OCI-M1 (cell line): ENCODE measurements at regions not wholly inside any gene's neighbourhood (a gene's known extent, or its start where the extent isn't known, plus 50 kb on each side); places are given as distances from the start of the nearest gene placed in this dataset.

Source experiments
- DNase-seq: peaks from one replicate; lab custom pipeline; 2025; lab: John Stamatoyannopoulos, UW

DNA sequence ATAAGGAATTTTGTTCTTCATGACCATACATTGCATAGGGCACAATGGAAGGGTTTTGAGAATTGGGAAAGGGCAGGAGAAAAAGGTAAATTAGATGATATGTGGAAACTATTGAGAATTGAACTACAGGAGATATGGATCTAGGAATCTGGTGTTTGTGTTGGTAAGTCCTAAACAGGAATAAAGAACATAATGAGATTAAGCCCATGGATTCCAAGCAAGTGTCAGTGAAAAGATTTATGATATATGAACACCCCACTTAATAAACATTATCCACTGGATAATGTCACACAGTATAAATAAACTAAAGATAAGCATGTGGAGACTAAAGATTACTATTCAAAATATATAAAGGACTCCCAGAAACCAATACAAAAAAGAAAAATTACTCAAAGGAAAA lies 98.2 kb downstream of the TNFSF18 start:
- DNase-seq, result no peak

DNA sequence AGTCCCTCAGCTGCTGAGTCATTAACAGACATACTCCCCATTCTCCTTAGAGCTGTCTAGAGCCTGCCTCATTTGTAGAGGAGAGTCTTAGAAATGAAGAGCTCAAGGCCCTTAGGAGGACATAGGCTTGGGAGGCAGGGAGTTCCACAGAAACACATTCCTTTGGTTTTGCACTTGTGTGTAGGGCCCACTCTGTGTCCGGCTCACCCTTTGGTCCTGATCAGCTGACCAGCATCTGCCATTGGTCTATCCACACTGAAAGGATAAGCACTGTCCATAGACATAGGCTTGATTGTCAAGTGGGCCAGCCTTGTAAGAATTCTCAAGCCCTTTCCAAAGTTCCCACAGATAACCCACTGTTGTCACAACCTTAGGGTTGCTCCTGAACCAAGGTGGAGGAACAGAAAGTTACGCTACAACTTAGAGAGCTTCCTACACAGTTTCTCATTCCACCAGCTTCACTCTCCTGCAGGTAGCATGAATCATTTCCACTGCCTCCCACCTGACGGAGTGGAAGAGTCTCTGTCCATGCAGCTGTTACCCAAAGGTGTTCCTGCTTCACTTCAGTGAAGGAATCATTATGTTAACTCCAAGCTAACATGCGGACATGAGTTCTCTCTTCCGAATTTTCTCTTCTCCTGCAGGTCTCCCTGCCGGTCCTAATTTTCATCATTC lies 96.1 kb downstream of the TNFSF18 start:
- no peak for DNase-seq

DNA sequence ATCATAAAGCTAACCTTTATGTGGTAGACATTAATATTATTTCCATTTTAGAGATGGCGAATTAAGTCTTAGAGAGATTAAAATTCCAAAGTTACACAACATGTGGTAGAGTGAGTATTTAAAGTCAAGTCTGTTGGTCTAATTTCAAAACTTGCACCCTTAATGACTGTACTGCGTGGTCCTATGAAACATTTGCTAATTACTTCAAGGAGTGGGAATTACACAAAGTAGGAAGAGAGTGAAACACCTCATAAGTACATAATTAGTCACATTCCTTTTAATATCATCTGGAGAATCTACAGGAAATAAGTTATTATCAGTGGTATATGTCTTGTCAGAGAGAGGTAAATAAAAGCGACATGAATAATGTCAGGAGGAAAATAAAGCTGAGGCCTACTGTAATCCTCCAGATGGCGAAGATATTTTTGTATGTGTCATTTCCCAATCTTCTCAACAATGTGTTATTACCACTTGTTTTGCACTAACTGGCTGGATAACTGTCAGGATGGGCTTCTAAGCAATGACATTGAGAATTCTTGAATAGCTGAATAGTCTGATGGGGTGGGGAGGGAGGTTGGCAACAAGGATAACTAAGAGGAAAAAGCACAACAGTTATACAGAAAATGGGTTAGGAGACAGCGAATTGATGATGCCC lies 95.5 kb downstream of the TNFSF18 start:
- no peak for DNase-seq

DNA sequence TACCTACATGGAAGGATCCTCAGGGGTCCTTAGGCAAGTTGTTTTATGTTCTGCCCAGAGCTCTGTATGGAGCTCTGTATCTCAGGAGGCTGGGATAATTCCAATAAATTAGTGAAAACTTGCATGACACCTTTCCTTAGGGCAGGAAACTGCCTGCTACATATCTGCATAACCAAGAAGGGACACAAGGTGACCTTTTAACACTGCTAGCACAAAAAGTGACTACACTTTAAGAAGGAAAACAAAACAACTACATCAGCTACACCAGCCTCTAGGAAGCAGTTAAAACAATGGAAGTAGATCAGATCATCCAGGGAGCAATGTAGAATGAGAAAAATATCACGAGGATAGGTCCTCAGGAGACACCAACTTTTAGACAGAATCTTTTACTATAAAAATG lies 93.9 kb downstream of the TNFSF18 start:
- DNase-seq, result no peak

DNA sequence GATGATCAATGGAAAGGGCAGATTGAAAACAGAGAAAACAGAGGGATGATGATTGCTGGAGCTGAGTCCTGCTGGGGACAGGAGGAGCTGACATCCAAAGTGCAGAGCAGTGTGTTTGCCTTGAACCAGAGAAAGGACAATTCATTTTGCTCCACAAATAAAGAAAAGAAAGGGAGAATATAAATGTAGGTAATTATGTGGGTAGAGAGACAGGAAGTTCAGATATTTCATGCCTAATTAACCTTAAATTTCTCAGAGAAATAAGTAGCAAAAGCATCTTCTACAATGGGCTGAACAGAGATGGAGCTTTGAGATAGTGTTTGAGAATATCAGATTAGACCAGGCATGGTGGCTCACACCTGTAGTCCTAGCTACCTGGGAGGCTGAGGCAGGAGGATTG lies 93.2 kb downstream of the TNFSF18 start:
- no peak for DNase-seq

DNA sequence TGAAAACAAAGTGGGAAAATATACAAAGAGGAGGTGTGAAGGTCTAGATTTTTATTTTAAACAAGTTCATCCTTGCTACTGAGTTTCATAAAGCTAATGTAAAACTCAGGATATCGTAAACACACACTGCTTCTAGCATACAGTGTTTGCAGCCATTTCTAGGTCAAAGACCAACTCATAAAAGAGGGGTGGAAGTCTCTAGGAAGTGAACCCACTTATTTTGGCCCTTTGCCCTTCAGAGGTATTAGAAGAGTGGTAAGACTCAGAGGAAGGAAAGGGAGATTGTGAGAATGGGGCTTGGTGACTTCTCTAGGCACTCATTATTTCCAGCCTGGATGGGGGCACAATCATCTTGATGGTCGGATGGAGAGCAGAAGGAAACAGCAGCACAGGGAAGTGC lies 91.2 kb downstream of the TNFSF18 start:
- DNase-seq, result no peak

DNA sequence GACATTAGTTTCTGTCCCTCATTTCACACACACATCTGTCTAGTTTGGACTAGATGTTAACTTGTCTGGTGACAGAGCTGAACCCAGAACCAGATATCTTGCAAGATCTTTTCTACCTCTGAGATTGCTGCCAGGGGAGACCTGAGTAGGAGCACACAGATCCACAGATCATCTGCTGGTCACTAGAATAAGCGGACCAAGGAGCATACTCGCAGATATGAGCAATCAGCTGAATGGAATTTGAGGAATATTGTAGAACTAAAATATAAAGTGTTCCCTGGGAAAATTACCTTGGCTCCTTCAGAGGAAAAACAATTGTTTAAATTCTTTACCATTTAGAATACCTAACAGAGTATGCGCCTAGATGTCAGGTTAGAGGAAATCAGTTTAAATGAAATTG lies 90.7 kb downstream of the TNFSF18 start:
- DNase-seq, result no peak

DNA sequence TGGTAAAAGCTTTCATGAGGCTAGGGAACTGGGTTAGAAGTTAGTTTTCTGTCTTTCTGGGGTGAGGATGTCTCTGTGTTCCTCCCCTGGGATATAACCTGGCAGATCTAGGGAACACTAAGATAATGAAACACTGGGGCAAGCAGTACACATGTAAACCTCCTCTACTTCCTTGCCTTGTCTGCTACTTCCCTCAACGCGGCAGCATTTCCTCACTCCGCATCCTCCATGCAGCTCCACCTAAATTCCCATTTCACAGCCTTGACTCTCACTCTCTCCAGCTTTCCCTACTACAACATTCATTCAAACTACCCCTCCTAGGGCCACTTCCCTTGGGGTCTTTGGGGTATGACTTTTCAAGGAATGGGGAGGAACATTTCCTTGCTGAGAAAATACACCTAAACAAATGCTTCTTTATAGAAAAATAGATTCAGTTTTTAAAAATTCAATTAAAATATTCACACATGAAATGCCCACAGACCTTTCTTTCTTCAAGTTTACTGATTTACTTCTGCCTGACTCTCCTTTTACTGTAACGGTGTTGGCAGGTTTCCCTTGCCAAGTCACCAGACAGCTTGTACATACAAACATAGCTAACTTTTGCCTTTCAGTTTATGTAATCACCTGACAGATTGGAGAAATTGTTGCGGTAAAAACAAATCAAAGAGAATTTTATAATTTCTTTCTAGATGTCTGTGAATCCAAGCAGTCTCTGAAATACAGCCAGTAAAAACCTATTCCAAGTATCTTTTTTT lies 90.1 kb downstream of the TNFSF18 start:
- no peak for DNase-seq

DNA sequence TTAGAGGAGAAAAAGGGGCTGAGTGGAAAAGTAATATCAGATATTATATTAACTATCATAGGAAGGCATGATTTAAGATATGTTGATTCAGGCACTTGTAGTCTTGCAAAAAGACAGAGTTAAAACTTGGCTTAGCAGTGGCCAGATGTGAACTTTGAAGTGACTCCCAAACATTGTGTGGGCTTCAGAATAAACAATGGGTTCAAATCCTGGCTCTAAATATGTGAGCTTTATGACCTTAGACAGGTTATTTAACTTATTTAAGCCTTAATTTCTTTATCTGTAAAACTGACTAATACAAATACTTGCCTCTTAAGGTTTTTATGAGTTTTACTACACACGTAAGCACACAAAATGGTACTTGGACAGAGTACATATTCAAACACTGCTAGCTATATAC lies 85.9 kb downstream of the TNFSF18 start:
- DNase-seq, result no peak

DNA sequence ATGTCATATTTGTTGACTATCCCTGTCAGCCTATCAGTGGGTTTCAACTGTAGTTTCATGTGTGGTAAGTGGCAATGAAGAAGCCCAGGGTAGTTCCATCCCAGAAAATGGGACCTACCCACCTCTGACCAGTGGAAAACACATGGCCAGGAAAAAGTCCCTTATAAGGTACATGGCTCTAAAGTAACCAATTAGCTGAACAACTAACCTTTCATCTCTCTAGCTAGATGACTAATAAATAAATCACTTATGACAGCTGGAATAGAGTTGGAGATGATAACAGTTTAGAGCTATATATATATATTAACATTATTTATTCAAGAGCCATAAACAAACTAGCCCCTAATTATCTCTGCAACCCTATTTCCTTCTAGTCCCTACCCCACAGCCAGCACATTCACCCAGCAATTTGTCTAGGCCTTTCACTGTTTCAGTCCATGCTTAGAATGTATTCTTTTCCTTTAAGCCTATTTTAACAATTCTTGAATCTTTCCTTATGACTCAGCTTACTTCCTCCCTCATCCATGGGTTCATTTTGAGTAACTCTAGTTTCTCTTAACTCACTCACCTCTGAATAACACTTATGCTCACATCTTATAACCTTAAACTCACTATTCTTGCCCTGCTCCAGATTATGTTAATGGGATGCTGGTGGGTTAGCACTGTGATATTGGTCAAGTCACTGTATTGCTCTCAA lies 83.7 kb downstream of the TNFSF18 start:
- no peak for DNase-seq

DNA sequence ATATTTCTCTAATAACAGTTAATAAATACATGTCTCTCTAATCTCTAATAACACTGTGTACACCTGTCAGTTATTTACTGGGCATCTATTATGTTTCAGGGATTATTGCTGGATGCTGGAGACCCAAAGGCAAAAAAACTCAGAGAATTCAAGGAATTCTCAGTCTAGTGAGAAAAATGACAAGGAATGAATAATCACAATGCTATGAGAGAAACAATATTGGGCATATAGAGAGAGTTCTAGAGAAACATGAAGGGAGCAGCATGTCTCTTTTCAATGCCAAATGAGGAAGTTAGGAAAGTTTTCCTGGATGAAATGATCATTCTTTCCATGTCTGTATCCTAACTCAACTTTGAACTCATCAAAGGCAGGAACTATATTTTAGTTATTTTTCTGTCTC lies 82.8 kb downstream of the TNFSF18 start:
- no peak for DNase-seq

DNA sequence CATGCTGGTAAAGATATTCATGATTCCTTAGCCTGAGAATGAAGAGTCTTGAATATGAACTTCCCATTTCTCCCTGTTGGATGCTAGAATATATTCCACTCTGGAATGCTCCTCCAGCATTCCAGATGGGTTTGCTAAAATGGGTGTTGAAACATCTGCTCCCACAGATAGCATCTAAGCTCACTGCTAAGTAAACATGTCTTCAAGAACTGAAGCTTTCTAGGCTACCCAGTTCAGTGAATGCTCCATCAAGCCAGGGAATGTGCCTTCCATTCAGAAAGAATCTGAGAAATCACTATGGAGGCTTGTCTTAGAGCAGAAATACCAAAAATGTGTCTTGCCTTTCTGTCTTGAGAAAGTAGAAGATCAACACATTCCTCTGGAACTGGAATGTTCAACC lies 81.1 kb downstream of the TNFSF18 start:
- no peak for DNase-seq

DNA sequence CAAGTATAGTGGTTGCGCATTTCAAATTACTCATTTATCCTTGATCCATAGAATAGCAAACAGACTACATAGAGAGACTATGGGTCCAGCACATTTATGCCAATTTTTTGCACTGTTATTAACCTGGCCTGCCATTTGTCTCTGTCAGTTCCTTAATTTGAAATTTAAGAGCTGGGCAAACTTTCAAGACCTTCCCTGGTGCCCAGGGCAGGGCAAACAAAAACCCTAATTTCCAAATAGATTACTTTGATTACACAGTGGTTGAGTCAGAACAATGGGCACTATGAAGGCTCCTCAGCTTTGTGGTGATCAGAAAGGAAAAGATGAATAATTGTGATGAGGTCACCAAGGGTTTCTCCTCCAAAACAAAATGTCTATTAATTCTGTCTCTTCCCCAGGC lies 80.6 kb downstream of the TNFSF18 start:
- no peak for DNase-seq

DNA sequence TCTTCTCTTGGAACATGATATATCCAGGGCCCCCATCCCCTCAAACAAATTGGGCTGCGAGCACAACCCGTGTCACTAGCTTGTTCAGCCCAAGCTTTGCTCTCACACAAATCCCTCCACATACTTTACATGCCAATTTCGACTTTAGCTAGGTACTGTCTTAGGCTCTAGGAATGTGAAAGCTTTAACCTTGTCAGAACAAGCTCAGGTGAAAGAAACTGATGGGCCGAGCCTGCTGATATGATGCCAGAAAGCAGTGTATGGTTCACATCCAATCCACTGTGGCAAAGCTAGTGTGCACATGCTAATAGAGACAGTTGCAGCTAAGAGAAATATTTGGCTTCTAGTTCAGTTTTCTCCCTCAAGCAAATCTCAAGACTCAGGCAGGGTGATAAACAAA lies 79.5 kb downstream of the TNFSF18 start:
- DNase-seq, result no peak

DNA sequence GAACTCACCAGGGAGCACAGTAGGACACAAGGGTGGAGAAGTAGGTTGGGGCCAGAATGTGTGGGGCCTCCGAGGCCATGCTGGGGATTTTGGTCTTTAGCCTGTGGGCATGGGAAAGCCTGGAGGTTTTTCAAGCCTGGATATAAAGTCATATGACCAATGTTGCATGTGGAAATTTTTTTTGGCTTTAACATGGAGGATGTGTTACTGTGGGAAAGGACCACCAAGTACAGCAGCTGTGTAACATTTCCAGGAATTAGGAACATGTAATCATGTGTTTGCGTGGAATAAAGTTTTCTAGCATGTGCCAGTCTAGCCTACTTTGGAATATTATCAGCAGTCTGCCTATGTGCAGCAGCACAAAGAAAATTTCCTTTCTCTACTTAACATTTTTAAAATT lies 78.5 kb downstream of the TNFSF18 start:
- no peak for DNase-seq

DNA sequence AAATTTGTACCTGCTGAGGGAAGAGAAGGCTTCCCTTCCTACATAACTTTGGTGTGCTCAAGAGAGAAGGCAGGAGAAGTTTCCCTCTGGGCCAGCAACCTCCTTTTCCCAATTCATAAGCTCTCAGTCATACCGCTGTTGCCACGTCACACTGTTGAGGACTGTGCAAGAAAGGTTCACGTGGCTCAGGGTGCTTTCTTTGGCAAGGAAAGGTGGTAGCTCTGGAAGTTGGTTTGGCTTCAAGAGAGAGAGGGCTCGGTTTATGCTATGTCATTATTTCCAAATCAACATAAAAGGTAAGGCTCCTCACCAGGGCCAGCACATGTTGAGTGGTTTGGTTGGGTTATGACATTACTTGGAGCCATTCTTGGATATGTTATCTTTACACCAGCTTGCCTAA lies 77.3 kb downstream of the TNFSF18 start:
- DNase-seq, result no peak

DNA sequence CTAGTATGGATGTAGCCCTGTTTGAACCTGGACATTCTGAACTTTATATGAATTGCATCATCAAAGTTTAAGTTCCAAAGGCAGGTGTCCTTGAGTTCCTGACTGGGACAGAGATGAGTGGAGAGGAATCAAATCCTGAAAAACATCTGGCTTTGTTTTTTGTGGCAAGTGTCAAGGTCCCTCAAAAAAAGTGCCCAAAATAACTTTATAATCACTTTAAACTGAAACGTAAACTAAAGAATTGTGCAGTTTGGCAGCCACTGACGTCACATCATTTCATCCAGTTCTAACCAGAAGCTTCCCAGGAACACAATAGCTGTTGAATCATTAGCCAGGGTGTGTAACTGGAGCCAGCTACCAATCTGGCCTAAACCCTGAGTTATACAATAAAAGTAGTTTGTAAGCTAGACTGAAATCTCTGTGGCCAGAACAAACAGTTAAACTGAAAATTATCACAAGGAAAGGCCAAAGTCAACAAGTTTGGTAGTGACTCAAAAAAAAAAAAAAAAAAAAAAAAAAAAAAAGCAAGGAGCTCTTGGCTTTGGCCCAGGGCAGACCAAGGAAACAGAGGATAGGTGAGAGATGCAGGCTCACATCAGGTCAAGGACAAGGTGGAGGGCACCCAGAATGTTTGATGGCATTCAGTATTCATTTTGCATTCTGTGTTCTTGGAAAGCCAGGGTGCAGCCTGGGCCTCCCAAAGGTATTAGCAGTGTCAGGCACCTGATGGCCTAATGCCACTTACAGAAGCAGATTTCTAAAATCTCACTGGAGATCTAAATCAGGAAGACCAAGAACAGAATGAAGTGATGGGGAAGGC lies 74.3 kb downstream of the TNFSF18 start:
- no peak for DNase-seq

DNA sequence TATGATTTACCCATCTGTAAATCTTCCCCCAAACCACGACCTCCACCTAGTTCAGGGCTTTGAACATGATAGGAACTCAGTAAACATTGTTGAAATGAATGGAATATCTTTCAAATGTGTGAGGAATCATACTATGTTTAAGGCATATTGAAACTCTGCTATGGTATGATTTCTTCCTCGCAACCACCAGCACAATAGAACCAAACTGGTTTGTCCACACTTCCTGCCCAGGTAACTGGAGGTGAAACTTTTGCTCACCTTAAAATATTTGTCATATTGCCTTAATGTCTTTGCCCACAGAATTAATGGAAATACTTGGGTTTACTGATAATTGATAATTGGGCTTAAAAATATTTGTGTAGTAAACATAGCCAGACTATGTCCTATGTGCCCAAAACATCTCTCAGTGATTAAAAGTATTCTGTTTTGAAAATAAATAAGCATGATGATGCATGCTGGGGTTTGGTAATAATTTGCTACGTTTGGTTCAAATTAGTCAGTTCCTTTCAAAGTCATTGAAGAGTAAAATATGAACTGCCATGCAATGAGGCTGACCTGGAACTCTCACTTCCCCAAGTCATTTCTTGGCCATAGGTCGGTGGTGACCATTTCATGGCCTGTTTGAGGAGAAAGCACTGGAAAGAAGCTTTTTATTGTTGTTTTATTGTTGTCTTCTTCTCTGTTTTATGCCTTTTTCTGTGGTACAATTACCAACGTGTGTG lies 73.3 kb downstream of the TNFSF18 start:
- DNase-seq, result no peak

DNA sequence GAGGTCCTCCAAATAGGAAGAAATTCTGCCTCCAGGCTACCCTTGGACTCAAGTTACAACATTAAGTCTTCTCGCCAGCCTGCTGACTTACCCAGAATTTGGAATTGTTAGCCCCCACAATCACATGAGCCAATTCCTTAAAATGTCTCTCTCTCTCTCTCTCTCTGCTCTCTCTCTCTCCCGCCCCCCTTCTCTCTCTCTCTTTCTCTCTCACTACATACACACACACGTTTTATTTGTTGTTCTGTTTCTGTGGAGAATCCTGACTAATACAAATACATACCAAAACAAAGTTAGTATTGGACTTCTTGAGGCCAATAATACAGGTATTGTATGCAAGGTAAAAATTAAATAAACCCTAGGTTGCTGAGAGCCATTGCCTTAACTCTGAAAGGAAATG lies 72.1 kb downstream of the TNFSF18 start:
- no peak for DNase-seq

DNA sequence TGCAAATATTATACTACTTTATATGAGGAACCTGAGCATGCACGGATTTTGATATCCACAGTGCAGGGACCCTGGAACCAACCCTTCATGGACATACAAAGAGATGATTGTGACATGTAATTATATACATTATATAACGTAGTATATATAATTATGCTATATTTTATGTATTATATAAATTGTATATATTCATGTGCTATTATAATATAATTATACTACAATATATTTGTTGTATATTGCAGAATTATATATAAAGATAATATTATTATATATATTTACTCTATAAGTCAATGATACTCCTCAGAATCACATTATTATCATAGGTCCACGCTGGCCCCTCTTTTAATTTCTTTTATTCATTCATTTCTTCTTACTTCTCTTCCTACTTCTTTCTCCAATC lies 70.9 kb downstream of the TNFSF18 start:
- DNase-seq, result no peak

DNA sequence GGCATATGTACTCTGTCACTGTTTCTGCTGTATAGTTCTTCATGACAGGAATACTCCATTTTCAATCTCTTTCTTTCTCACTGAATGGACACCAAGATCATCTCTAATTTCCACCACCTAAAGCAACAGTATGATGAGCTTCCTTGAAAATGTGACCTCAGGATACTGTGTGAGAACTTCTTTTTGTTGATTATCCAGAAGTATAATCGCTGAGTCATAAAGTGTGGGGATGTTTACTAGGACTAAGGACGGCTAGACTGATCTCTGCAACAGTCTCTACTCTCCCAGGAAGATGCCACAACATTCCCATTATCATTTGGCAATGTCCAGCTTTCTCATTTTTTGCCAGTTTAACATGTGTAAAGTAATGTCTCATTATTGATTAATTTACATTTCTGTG lies 70.3 kb downstream of the TNFSF18 start:
- DNase-seq, result peak; percentile 41
